ENCODE measurements at regions not wholly inside any gene's neighbourhood (a gene's known extent, or its start where the extent isn't known, plus 50 kb on each side); places are given as distances from the start of the nearest gene placed in this dataset.

DNA sequence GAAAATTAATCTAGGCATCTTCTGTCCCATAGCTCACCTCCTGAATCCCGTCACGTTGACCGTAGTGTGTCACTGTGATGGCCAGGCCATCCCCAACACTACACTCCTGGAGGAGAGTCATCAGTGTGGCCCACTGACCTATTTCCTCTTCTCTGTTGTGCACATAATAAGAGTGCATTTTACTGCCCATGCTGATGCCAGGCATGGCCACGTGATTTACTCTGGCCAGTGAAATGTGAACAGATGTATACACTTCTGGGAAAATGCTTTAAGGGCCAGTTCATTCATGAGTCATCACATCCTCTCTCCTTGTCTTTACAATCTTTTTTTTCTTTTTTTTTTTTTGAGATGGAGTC lies 101.9 kb upstream of the PIP4K2A start:
- TF ChIP-seq, protein P1, sequence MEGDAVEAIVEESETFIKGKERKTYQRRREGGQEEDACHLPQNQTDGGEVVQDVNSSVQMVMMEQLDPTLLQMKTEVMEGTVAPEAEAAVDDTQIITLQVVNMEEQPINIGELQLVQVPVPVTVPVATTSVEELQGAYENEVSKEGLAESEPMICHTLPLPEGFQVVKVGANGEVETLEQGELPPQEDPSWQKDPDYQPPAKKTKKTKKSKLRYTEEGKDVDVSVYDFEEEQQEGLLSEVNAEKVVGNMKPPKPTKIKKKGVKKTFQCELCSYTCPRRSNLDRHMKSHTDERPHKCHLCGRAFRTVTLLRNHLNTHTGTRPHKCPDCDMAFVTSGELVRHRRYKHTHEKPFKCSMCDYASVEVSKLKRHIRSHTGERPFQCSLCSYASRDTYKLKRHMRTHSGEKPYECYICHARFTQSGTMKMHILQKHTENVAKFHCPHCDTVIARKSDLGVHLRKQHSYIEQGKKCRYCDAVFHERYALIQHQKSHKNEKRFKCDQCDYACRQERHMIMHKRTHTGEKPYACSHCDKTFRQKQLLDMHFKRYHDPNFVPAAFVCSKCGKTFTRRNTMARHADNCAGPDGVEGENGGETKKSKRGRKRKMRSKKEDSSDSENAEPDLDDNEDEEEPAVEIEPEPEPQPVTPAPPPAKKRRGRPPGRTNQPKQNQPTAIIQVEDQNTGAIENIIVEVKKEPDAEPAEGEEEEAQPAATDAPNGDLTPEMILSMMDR (IDR thresholded peaks at IDR 0.05; ENCODE audit: insufficient read depth, low read depth, low read length): no peak
- TF ChIP-seq EZH2 (IDR thresholded peaks at IDR 0.05; ENCODE audit: insufficient read depth, low read length): no peak
